HG03378 (cell line): ENCODE measurements at regions not wholly inside any gene's neighbourhood (a gene's known extent, or its start where the extent isn't known, plus 50 kb on each side); places are given as distances from the start of the nearest gene placed in this dataset.

Experiments
- ATAC-seq: cut with Tn5 transposase; IDR thresholded peaks from one replicate; pipeline ENCODE4 v1.9.1; 2021; ENCODE audit warnings: mild to moderate bottlenecking, moderate library complexity; ENCODE audit not compliant: unreplicated experiment

DNA sequence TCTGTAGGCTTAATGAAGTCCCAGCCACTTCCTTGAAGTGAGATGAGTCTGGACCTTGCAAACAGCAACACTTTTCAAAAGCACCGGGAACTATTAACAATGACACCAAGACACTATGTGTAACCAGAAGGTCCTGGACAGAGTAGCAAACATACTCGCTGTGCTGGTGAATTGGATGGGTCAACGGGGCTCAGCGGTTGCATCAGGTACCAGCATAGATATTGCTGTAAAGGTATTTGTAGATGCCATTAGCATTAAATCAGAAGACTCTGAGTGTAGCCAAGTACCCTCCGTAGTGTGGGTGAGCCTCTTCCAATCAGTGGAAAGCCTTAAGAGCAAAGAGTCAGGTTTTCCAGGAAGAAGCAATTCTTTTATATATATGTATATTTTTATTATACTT, 140.5 kb downstream of the IRX2 start:
- no peak for ATAC-seq

- ATAC-seq, result no peak
These were observed 143.1 kb downstream of the IRX2 start for GRCh38 chr5:2608391-2608790.

DNA sequence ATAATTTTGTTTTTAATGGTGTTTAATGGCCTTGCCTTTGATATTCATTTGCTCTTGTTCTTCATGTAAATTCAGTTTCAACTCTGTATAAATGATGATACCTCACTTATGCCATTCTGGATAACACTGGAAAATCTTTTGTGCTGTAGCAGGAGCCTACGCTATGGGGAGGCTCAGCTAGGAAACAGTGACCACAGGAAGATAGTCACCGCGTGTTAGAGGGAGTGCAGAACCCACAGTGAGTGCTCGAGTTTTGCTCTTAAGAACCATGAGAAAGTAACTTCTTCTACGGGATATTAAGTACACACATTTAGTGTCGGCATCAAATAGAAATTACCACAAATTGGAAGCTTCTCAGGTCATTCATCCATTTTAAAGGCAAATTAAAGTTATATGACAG, 143.9 kb downstream of the IRX2 start:
- ATAC-seq, result no peak

DNA sequence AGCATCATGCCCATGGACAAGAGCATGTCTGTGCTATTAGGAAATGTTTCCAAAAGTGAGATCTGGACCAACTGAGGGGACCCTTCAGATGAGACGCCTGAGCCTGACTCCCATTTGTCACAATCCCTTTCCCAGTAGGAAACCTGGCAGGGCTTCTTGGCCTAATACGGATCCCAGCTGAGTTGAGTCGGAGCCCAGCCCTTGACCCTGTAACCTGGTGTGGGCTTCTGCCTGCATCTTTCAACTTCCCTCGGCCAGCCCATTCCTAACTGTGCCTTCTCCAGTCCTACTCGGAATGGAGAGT, 148.3 kb downstream of the IRX2 start:
- no peak for ATAC-seq

GRCh38 chr5:2602451-2603271, 148.8 kb downstream of the IRX2 start:
- ATAC-seq, result no peak

DNA sequence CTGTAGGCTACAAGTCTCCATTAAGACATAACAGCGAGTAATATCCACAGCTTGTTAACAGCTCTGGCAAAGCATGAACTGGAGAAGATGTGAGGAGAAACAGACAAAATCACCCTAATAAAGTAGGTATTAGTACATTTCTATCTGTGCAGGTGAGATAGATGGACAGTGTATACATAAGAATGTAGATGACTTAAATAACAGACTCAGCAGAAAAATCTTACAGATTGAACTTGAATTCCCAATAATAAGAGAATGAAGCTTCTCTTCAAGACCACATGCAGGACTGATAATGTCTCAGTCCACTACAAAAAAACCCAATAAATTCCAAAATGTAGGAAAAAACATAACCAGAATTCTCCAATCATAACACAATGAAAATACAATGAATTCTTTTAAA, 153.0 kb downstream of the IRX2 start:
- no peak for ATAC-seq

DNA sequence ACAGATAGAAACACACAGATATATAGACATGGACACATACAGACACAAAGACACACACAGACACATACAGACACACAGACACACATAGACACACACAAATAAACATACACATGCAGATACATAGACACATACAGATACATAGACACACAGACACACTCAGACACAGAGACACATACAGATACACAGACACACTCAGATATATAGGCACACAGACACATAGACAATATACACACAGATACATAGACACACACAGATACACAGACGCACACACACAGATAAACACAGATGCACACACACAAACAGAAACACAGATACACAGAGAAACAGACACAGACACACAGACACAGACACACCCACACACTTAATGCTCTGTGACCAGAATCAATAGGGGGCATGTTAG, 156.8 kb downstream of the IRX2 start:
- ATAC-seq, result no peak

DNA sequence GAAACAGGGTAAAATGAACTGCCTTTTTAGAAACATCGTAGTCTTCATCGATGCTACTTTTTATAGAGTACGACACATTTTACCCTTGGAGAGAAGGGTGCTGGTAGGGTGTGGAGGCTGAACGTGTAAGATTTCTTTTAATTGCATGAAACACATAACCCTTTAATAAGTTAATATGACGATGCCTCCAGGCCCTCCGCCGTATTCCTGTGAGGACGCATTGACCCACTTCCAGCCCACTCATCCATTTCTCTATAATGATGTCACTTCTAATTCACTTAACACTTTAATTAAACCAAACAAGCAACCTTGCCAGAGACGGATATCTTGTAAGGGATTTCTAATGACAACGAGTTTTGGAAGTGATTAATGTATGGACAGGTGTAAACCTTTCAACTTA, 158.7 kb downstream of the IRX2 start:
- no peak for ATAC-seq

DNA sequence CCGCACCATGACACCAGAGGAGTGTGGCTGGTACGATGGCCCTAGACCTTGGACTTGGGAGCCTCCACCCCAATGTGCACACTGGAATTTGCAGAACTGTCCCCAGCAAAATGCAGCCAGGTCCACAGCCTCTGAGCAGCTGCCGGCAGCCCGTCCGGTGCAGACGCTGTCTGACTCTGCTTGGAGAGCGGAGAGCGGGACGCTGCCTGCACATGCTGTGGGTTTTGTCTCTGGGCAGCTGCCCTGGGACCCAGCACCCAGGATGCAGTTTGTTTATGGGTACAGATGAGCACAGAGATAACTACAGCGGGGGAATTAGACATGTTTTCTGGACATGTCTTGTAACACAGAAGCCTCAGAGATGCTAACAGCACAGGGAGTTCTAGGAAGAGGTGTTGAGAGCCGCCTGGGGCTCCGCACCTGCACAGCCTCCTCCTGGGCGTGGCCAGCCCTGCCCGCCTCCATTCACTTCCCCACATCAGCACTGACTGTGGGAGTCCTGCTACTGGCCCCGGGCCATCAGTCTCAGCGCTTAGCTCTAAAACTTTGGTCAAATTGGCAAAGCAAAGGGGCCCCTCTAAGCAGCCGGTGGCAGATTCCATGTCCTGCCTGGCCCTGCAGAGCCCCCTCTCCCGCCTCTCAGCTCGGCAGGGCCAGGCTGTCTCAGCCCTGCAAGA, 159.6 kb downstream of the IRX2 start:
- no peak for ATAC-seq

DNA sequence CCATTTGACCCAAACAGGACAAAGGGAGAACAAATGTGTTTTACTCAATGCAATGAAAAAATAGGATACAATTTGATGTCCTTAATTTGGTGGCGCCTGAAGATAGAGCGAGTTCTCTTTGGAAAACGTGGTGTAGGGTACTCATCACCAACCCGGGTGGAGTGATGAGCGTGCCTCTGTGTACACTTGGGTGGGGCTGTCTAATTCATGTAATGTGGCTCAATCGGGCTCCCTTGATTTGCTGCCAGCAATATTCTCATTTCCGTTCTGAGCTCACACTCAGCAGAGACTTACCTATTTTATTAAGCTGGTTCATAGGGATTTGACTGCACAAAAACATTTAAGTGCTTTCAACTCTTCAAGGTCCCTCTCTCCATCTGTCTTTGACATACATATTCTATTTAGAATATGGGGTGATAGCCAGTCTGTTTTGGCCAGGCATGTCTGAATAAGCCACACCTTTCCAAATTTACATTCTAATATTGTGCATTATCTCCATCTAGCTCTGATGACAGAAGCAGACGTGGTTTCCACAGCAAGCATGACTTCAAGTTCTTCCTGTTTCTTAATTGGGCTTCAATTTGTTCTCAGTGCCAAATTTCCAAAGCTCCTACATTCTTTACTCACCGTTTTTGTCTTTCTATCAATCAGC, 162.5 kb downstream of the IRX2 start:
- ATAC-seq, result no peak

DNA sequence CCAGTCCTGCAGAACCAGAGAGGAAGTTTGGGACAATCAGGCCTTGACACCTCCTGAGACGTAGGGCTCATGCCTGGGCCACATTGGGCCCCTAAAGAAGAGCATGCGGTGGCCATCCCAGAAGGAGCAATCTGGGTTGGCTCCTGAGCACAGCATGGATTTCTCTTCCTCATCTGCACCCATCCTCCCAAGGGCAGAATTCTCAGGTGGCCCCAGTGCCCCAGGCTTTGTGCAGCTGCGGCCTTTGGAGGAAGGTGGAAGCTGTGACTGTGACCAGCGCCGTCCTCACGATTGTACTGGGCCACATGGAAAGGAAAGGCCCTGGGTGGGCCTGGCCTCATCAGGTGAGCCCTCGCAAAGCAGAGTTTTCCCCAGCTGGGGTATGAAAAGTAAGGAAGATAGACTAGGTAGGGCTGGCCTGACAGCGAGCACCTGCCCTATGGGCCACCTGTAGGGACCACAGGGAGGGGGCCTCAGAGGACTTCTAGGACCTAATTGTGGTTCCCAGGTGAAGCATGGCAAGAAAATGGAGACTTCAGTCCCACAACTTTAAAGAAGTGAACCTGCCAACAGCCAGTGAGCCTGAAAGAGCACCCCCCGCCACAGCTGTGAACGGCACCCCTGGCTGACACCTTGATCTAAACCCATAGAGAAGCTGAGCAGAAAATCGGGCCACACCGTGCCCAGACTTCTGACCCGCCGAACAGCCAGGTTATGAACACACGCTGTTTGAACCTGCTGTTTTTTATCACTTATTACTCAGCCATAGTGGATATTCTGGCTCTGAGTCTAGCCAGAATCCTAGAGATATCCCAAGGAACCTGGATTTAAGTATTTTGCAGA, 164.1 kb downstream of the IRX2 start:
- ATAC-seq, result no peak

DNA sequence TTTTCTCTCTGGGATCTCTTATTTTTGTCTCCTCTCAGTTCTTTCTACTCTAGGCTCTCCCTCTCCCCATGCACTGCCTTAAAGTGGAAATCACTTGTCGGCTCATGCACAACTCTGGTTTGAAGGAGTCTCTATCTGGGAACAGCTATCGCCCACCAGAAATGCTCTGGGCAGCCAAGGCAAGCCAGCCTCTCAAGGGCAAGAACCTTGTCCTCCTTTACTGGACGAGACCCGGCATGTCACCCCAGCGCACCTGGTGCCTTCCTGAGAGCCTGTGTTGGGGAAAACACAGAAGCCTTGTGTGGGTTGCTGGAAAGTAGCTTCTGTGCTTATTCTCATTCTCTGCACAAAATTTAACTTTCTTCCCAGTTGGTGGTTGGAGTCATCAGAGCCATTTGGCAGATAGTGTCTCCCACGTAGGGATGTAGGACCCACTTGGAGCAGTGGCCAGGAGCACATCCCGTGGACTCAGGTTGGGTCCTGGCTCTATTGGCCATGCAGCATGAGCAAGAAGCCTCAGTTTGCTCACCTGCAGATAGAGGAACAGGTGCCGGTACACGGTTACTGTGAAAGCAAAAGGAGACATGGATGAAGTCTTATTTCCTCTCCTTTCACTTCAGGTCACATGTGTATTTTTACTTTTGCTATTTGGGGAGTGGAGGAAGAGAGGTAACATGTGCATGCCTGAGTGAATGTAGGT, 165.3 kb downstream of the IRX2 start:
- no peak for ATAC-seq

DNA sequence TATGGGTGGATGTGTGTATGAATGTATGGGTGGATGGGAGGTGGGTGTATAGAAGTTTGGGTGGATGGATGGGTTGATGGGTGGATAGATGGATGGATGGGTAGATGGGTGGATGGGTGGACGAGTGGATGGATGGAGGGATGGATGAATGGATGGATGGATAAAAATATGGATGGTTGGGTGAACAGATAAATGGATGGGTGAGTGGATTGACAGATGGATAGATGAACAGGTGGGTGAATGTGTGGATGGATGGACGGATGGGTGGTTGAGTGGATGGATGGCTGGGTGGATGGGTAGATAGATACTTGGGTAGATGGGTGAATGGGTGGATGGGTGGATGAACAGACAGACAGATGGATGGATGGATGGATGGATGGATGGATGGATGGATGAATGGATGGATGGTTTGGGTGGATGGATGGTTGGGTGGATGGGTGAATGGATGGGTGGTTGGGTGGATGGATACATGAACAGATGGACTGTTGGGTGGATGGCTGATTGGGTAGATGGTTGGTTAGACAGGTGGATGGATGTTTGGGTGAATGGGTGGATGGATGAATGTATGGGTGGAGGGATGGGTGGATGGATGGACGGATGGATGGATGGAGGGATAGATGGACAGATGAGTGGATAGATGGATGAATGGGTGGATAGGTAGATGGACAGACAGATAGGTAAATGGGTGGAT, 166.8 kb downstream of the IRX2 start:
- no peak for ATAC-seq

GRCh38 chr5:2582507-2582906, 169.0 kb downstream of the IRX2 start:
- ATAC-seq, result no peak

DNA sequence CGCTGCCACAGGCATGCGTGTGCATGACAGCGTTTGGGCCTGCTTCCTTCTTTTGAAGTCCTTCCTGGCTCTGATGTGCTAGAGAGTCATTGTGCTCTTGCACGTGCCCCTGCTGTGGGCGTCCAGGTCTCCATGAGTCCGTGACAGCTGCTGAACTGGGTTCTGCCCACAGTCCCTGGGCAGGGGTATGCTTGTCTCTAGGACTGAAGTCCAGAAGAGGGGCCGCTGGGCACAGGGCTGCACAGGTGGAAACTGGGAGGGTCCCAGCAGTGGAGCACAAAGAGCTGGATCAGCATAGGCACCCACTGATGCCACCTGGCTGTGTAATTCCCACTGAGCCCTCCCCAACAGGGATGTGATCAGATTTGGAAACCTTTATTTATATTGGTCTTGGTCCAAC, 169.4 kb downstream of the IRX2 start:
- no peak for ATAC-seq

GRCh38 chr5:2581418-2581817, 170.1 kb downstream of the IRX2 start:
- ATAC-seq, result no peak

DNA sequence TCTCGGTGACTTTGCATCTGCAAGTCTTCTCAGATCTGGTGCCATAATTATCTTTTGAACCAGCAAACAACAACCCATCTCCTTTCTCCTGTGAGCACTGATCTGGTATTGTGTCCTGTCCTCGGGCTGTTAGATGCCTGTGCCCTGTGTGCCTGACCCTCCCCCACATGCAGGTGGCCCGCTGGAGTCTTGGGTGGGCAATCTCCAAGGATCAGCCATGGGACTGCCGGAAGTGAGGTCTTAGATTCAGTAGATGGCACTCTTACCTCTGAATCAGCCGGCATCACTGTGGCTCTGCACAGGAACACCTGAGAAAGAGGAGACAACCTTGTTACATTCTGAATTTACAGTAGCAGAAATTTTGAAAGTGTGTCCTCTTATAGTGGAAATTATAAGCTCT, 172.4 kb downstream of the IRX2 start:
- no peak for ATAC-seq

- no peak for ATAC-seq
These were observed 174.0 kb downstream of the IRX2 start for GRCh38 chr5:2577312-2578036.

DNA sequence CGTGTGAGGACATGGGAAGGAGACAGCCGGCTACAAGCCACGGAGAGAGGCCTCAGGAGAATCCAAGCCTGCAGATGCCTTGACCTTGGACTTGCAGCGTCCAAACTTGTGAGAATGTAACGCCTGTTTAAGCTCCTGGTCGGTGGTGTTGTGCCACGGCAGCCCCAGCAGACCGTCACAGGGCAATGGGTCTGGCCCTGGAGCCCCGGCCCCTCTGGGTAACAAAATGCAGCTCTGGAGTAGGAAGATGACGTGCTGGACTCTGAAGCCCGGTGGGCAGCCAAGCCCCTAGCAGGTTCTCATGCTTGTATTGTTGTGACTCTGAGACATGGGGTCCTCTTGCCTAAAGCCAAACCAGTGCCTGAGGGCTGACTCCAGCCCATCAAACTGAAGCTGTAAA, 174.7 kb downstream of the IRX2 start:
- no peak for ATAC-seq

DNA sequence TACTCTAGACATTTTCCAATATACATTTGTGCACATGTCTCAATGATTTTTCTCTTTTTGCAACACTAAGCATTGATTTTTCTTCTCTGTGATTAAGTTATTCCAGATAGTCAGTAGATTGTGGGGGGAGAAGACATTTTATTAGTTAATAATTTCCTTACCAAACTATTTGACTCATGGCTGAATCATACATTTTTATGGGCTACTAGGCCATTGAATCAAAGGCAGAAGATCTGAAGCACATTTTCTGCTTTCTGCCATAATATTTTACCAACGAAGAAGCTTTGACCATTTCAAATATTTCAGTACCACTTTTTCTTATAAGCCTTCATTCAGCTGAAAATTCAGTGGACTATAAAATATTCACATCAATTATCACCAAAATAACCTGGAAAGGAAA, 175.6 kb downstream of the IRX2 start:
- ATAC-seq, result no peak
